Sigmoid colon (tissue), 3 donors: ENCODE measurements at regions not wholly inside any gene's neighbourhood (a gene's known extent, or its start where the extent isn't known, plus 50 kb on each side); places are given as distances from the start of the nearest gene placed in this dataset.

Experiments used
- CTCF ChIP-seq, 4 experiments: fragments of 450-650 bp in 3 of 4; fragments of 200-600 bp in 1 of 4; IDR thresholded peaks; one replicate each; pipeline ENCODE4 v1.5.1; 2016 to 2019; ENCODE audit warnings: antibody characterized with exemption in 4 of 4, mild to moderate bottlenecking in 3 of 4, moderate library complexity in 2 of 4
- POLR2A ChIP-seq, 2 donors: fragments of 450-650 bp; IDR thresholded peaks; one replicate each; pipeline ENCODE4 v1.6.1; 2016; ENCODE audit warnings: antibody characterized with exemption in 2 of 2, mild to moderate bottlenecking in 2 of 2, moderate library complexity in 2 of 2

- TF ChIP-seq POLR2A (IDR thresholded peaks at IDR 0.05), result no peak
- no peak for TF ChIP-seq CTCF (IDR thresholded peaks at IDR 0.05)
These were observed 254.9 kb upstream of the RASGRP1 start for GRCh38 chr15:38819387-38819950.
